COLO829 (cell line): ENCODE measurements at regions not wholly inside any gene's neighbourhood (a gene's known extent, or its start where the extent isn't known, plus 50 kb on each side); places are given as distances from the start of the nearest gene placed in this dataset.

ENCODE experiments used
- DNase-seq: peaks from one replicate; pipeline ENCODE4 v3.0.0; 2012; ENCODE audit warnings: low spot score

- no peak for DNase-seq
Measured at GRCh38 chr3:181859518-181859917, 147.8 kb downstream of the SOX2 start.

DNA sequence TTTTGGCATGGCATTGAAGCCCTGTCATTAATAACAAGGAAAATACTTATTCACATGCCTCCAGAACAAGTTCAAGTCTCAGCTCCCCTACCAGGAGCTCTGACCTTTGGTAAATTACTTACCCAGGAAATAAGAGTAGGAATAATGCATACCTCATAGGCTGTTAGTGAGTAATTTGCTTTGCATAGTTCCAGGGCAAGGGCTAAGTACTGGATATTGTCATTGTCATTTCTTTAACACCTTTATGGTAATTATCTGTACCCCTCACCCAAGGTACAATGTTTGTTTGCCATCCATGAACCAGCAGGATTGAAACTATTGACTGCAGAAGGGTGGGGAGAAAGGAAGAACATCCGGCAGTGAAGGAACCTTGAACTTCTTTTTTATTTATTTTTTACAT lies 148.5 kb downstream of the SOX2 start:
- DNase-seq: no peak

DNA sequence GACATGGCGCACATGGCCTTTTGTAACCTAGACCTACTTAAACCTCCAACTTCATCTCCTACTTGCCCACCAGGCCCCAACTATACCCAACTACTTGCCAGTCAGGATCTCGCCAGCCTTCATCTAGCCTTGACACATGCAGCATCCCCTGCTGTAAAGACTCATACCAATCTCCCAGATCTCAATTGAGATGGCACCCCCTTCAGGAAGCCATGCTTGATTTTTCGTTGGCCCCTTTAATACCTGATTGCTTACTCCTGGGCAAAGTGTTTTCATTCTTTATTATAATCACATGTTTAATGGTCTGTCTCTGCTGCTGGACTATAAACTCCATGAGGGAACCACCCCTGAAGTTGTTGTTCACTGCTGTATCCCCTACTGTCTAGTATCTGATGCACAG lies 150.8 kb downstream of the SOX2 start:
- DNase-seq: no peak

- no peak for DNase-seq
Measured at GRCh38 chr3:181868576-181869082, 156.9 kb downstream of the SOX2 start.

DNA sequence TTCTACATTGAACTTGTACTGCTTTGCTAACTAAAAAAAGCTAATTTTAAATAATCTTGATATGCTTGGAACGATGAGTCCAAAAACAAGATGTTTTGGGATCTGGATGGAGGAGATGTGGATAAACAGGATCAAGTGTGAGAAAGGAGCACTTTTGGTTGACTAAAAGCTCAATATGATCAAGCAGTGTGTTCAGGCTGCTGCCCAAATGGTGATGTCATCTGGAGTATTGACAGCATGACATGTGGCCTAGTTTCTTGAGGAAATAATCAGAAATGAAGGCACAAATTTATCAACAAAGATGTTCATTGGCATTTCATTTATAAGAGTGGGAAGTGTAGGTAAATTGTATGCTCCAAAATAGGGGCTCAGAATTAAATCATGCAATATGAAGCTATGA lies 161.2 kb downstream of the SOX2 start:
- DNase-seq: no peak

- no peak for DNase-seq
Measured at GRCh38 chr3:181879926-181880325, 168.2 kb downstream of the SOX2 start.

DNA sequence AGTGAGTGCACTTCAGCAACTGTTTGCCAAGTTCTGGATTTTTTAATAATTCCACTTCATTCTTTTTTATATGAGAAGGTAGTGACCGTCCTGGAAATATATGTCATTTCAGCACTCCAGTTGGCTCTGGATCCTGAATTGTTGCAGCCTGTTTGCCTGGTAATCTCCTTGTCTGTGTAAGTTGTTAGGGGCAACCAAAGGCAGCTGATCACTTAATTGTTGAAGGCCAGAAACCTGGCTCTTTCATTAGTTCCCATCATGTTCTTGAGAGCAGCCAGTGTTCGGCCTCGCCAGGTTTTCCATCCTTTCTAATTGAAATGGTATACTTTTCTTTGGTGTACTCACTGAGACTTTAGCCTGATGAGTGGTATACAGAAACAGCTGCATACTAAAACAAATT lies 168.6 kb downstream of the SOX2 start:
- no peak for DNase-seq

DNA sequence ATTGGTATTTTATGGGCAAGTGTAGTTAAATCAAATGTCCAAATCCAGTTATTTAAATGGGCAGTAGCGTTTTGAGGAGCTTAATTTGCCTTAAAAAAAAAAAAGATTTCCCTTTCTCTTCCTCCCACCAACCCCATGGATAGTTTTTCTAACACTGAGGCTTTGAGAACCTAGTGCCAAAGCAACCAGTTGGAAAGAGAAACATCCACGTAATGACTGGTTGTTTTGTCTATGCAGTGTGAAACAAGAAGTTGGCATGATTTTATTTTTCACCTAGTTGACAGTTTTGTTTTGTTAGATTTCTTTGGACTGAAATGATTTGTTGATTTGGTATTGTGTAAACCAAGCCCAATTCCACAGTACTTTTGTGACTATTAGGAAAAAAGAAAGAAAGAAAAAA lies 170.0 kb downstream of the SOX2 start:
- no peak for DNase-seq

DNA sequence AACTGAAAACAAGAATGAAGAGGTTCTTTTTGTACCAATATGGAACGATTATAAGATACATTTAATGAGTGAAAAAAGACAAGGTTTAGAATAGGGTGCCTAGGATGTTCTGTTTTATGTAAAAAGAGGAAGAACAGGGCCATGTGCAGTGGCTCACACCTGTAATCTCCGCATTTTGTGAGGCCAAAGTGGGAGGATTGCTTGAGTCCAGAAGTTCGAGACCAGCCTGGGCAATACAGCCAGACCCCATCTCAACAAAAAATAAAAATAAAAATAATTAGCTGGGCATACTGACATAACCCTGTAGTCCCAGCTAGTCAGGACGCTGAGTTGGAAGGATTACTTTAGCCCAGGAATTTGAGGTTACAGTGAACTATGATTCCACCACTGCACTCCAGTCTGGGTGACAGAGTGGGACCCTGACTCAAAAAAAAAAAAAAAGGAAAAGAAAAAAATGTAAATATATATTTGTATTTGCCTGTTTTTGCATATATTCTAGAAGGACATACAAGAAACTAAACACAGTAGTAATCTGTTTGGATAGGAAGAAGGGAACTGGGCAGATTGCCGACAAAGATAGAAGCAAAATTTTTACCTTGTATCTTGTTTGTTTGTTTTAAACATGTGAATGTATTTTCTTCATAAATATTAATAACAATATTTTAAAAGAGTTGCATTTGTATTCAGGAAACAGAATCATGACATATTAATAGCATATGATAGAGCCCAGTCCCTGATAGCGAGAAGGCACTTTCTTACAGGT lies 174.3 kb downstream of the SOX2 start:
- no peak for DNase-seq

DNA sequence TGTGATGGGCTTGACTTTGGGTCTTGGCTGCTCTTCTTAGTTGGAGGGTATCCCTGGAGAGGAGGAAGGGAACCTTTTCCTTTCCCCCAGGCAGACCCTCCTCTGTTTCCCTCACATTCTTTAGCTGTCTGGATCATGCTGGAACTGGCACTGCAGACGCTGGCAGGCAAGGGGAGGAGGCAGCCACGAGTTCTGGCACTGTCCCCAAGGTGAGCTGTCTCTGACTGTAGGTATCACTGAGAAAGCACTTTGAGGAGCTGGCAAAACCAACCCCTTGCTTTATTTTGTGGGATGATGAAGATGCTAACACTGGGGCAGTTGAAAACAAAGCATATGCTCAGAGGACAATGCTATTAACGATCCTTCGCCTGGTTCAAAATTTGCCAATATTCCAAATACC lies 175.0 kb downstream of the SOX2 start:
- DNase-seq: no peak

GRCh38 chr3:181887685-181888084 lies 176.0 kb downstream of the SOX2 start:
- no peak for DNase-seq

GRCh38 chr3:181888234-181888633 lies 176.5 kb downstream of the SOX2 start:
- DNase-seq: no peak

DNA sequence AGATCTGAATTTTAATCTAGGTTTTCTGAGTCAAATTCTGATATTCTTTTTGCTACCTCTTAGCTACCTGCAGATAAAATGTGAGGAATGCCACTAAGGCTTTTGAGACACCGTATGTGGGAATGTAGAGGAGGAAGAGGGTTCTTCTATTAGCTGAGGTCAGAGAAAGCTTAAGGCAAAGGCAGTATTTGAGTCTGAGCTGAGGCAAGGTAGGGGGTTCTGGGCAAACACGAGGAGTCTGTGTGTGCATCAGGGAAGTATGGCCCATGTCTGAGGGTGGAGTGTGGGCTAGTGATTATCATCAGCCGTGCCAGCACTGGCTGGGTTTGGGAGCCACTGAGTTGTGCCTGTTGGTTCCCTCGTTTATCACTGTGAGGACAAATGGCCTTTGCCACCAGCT lies 181.1 kb downstream of the SOX2 start:
- no peak for DNase-seq

DNA sequence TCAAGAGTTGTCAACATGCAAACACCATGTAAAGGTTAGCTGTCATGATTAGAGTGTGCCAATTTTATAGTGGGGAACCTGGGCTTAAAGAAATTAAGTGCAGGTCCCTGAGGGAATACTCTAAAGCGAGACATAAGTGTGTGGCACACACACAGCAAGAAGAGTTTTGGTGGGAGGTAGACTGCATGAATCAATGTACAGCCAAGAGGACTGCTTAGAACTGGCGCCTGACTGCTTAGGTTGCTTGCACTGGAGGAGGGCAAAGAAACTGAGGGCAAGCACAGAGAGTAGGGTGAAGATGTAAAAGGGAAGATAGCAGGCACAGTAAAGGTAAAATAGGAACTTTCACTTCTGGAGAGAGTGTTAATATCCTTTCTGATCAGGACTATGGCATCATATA lies 184.9 kb downstream of the SOX2 start:
- DNase-seq: no peak

GRCh38 chr3:181899702-181900101 lies 188.0 kb downstream of the SOX2 start:
- no peak for DNase-seq

GRCh38 chr3:181901626-181902025 lies 189.9 kb downstream of the SOX2 start:
- no peak for DNase-seq

DNA sequence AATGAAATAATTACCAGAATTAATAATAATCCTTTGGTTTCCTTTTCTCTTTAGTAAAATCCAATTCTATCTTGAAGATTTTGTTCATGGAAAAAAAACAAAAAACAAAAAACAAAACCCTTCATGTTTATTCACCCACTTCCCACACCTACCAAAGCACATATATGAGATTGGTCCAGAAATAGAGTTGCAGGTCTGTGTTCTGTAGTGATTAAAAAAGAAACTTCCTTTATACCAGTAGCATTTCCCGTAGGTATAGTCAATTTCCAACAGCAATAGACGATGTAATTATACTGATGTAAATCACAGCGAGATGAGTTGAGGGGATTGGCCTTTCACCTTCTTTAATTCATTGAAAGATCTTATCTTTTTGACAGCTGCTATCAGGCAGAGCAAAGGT lies 194.6 kb downstream of the SOX2 start:
- no peak for DNase-seq

- no peak for DNase-seq
Measured at GRCh38 chr3:181909241-181909640, 197.5 kb downstream of the SOX2 start.

- DNase-seq: no peak
Measured at GRCh38 chr3:181912384-181912783, 200.7 kb downstream of the SOX2 start.

- DNase-seq: no peak
Measured at GRCh38 chr3:181913254-181913653, 201.5 kb downstream of the SOX2 start.

- DNase-seq: no peak
Measured at GRCh38 chr3:181915551-181915950, 203.8 kb downstream of the SOX2 start.

DNA sequence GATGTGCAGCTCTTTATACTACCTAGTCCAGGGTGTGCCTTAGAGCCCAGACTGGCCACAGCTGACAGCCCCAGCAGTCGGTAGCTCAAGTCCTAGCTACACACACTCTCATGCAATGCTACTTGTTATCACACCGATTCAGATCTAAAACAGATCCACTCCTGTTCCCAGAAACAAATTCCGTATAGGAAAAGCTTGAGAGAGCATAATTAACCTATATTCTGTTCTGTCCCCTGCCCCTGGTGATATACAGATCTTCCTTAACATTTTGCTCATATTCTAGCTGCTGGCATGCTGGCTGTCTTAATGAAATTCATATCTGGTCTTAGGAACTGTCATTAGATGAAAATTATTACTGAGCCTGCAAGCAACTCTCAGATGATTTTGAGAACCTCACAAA lies 204.3 kb downstream of the SOX2 start:
- no peak for DNase-seq

DNA sequence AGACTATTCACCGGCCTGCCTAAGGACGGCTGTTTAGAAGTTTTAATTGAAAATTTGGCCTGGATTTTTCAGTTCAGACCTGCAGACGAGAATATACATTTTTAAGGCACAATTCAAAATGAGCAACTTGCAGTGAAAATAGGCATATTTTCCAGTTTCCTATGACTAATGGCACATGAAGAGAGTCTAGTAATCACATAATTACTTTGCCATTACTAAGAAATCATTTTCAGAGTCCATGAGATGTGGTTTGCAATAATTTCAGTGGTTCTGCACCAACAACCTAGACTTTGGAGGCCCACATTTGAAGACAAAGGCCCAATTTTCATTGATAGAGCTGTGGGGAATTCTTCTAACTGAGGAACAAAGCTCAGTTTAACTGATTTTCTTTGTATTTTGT lies 205.3 kb downstream of the SOX2 start:
- DNase-seq: peak; percentile 52

- DNase-seq: no peak
Measured at GRCh38 chr3:181919375-181919774, 207.7 kb downstream of the SOX2 start.
